ENCODE measurements at regions not wholly inside any gene's neighbourhood (a gene's known extent, or its start where the extent isn't known, plus 50 kb on each side); places are given as distances from the start of the nearest gene placed in this dataset.

DNA sequence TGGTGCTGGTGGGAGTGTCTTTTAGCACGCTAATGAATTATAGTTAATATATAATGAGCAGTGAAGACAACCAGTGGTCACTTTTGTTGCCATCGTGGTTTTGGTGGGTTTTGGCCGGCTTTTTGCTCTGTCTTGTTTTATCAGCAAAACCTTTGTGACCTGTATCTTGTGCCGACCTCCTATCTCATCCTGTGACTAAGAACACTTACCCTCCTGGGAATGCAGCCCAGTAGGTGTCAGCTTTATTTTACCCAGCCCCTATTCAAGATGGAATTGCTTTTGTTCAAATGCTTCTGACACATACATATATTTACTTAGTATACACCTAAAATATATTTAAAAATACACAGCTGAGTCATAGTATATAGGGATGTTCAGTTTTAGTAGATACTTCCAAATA, 770.3 kb downstream of the PDCD6IP start:
- POLR2A ChIA-PET, result no interaction called here
- Mint-ChIP-seq H3K9me3 (ENCODE audit: insufficient read depth) (peaks cover 2% of the 10 kb centered on the region), H3K4me3 (no peak overlapping the region), H3K27ac (no peak overlapping the region), H3K27me3 (no peaks in the 10 kb centered on the region), H3K4me1 (no peaks in the 10 kb centered on the region)
- no peaks in the 10 kb centered on the region for H3K36me3 ChIP-seq (replicated peaks in 1 of 2; ENCODE audit: control extremely low read depth in 1 of 2, control insufficient read depth in 1 of 2, extremely low read depth in 1 of 2, insufficient read depth in 2 of 2, low read length in 1 of 2)
- peaks cover 0 to 1% (median 0%) of the 10 kb centered on the region in 3 donors for H3K9me3 ChIP-seq (ENCODE audit: control extremely low read depth in 1 of 3, control insufficient read depth in 2 of 3, insufficient read depth in 1 of 3, low read length in 2 of 3)
- H3K27ac ChIP-seq (ENCODE audit: low read length in 2 of 2), result no peak overlapping the region
- H3K9ac ChIP-seq (ENCODE audit: low read length), result no peak overlapping the region
- no peaks in the 10 kb centered on the region for H3K4me1 ChIP-seq (ENCODE audit: control insufficient read depth in 2 of 2, insufficient read depth in 2 of 2, low read length in 2 of 2)
- intact Hi-C loops (cut with micrococcal nuclease), result no loop called here
- no peak for TF ChIP-seq EZH2 (IDR thresholded peaks at IDR 0.05; ENCODE audit: borderline replicate concordance, insufficient read depth, low read depth, low read length, poor library complexity, severe bottlenecking)
- TF ChIP-seq, protein P1, sequence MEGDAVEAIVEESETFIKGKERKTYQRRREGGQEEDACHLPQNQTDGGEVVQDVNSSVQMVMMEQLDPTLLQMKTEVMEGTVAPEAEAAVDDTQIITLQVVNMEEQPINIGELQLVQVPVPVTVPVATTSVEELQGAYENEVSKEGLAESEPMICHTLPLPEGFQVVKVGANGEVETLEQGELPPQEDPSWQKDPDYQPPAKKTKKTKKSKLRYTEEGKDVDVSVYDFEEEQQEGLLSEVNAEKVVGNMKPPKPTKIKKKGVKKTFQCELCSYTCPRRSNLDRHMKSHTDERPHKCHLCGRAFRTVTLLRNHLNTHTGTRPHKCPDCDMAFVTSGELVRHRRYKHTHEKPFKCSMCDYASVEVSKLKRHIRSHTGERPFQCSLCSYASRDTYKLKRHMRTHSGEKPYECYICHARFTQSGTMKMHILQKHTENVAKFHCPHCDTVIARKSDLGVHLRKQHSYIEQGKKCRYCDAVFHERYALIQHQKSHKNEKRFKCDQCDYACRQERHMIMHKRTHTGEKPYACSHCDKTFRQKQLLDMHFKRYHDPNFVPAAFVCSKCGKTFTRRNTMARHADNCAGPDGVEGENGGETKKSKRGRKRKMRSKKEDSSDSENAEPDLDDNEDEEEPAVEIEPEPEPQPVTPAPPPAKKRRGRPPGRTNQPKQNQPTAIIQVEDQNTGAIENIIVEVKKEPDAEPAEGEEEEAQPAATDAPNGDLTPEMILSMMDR (IDR thresholded peaks at IDR 0.05), result no peak
- no peaks in the 10 kb centered on the region for H3K27me3 ChIP-seq (replicated peaks in 1 of 4; ENCODE audit: control extremely low read depth in 1 of 4, control insufficient read depth in 3 of 4, insufficient read depth in 4 of 4, low read length in 3 of 4)
- no peak overlapping the region for H2AFZ ChIP-seq (ENCODE audit: insufficient read depth, low read depth, low read length, poor library complexity, severe bottlenecking)
- WGBS (ENCODE audit: insufficient coverage), result 80% methylated on average over 1 of the region's 4 CpGs
- H3K4me2 ChIP-seq (replicated peaks; ENCODE audit: low read depth, low read length, poor library complexity, severe bottlenecking), result no peak overlapping the region
- CTCF ChIA-PET, result no interaction called here
- no peak for DNase-seq
- no peaks in the 10 kb centered on the region for H3K79me2 ChIP-seq (ENCODE audit: control insufficient read depth, insufficient read depth, low read length)
- no peak overlapping the region for H3K4me3 ChIP-seq (ENCODE audit: control extremely low read depth in 1 of 5, extremely low read depth in 1 of 5, insufficient read depth in 1 of 5, low read depth in 2 of 5, low read length in 4 of 5)
- no peaks in the 10 kb centered on the region for H4K20me1 ChIP-seq (ENCODE audit: control insufficient read depth, insufficient read depth, low read length, poor library complexity, severe bottlenecking)
- no peak for ATAC-seq (ENCODE audit: low read depth)

DNA sequence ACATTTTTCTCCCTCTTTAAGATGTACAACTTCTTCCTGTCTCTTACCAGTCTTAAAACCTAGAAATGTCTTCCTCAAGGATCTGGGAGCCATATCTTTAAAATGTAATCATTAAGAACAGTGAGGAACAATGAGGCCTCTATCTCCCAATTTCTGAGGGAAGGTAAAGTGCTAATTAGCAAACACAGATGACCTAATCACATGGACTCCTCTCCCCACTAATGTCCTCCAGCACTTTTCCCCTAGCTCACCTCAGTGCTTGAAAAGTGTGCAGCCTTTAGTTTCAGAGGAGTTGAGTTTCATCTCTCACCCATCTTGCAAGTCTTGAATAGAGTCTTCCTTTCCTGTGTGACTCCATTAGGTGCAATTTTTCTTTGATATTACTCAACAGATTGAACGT, 771.0 kb downstream of the PDCD6IP start:
- H3K27ac Mint-ChIP-seq, result no peak overlapping the region
- Histone ChIP-seq H3K36me3 (replicated peaks in 1 of 2; ENCODE audit: control extremely low read depth in 1 of 2, control insufficient read depth in 1 of 2, extremely low read depth in 1 of 2, insufficient read depth in 2 of 2, low read length in 1 of 2) (no peaks in the 10 kb centered on the region), H3K4me2 (replicated peaks; ENCODE audit: low read depth, low read length, poor library complexity, severe bottlenecking) (no peak overlapping the region), H3K4me3 (ENCODE audit: control extremely low read depth in 1 of 5, extremely low read depth in 1 of 5, insufficient read depth in 1 of 5, low read depth in 2 of 5, low read length in 4 of 5) (no peak overlapping the region), H3K9ac (ENCODE audit: low read length) (no peak overlapping the region), H3K27ac (ENCODE audit: low read length in 2 of 2) (no peak overlapping the region), H2AFZ (ENCODE audit: insufficient read depth, low read depth, low read length, poor library complexity, severe bottlenecking) (no peak overlapping the region), H3K9me3 (ENCODE audit: control extremely low read depth in 1 of 3, control insufficient read depth in 2 of 3, insufficient read depth in 1 of 3, low read length in 2 of 3) (peaks cover 0 to 1% (median 0%) of the 10 kb centered on the region in 3 donors), H3K4me1 (ENCODE audit: control insufficient read depth in 2 of 2, insufficient read depth in 2 of 2, low read length in 2 of 2) (no peaks in the 10 kb centered on the region), H3K27me3 (replicated peaks in 1 of 4; ENCODE audit: control extremely low read depth in 1 of 4, control insufficient read depth in 3 of 4, insufficient read depth in 4 of 4, low read length in 3 of 4) (no peaks in the 10 kb centered on the region), H3K79me2 (ENCODE audit: control insufficient read depth, insufficient read depth, low read length) (no peaks in the 10 kb centered on the region), H4K20me1 (ENCODE audit: control insufficient read depth, insufficient read depth, low read length, poor library complexity, severe bottlenecking) (no peaks in the 10 kb centered on the region)
- no peaks in the 10 kb centered on the region for H3K4me1 Mint-ChIP-seq
- no peaks in the 10 kb centered on the region for H3K27me3 Mint-ChIP-seq
- no peak for TF ChIP-seq EZH2 (IDR thresholded peaks at IDR 0.05; ENCODE audit: borderline replicate concordance, insufficient read depth, low read depth, low read length, poor library complexity, severe bottlenecking)
- TF ChIP-seq, protein P1 (IDR thresholded peaks at IDR 0.05), result no peak
- peaks cover 2% of the 10 kb centered on the region for H3K9me3 Mint-ChIP-seq (ENCODE audit: insufficient read depth)
- ATAC-seq (ENCODE audit: low read depth), result no peak
- no CpG with 5 or more reads among the region's 1 CpG for WGBS (ENCODE audit: insufficient coverage)
- POLR2A ChIA-PET, result no interaction called here
- CTCF ChIA-PET, result no interaction called here
- no peak overlapping the region for H3K4me3 Mint-ChIP-seq
- DNase-seq, result no peak
- intact Hi-C loops (cut with micrococcal nuclease), result no loop called here
